Left lung (tissue), 4 donors: ENCODE measurements at regions not wholly inside any gene's neighbourhood (a gene's known extent, or its start where the extent isn't known, plus 50 kb on each side); places are given as distances from the start of the nearest gene placed in this dataset.

Source experiments
- ATAC-seq: fragments of 200-7000 bp; cut with Tn5 transposase; one replicate; pipeline ENCODE4 v1.9.1; 2020; ENCODE audit warnings: moderate library complexity
- DNase-seq, 4 donors: peaks; one replicate each; pipeline ENCODE4 v3.0.0-alpha.2; 2013 to 2020
- H3K27ac ChIP-seq, 2 donors: fragments of 200-600 bp; sonication (generic) in 1 of 2; one replicate each; pipeline versions ENCODE4 v1.5.0 to v1.8.0; 2020 to 2021
- H3K27me3 ChIP-seq, 2 donors: fragments of 200-600 bp; sonication (generic) in 1 of 2; one replicate each; pipeline versions ENCODE4 v1.5.0 to v1.8.0; 2020 to 2021
- H3K36me3 ChIP-seq, 2 donors: fragments of 200-600 bp; sonication (generic) in 1 of 2; one replicate each; pipeline versions ENCODE4 v1.5.0 to v1.8.0; 2020 to 2021
- H3K4me1 ChIP-seq, 2 donors: fragments of 200-600 bp; one replicate each; pipeline ENCODE4 v1.8.0; 2021
- H3K4me3 ChIP-seq, 2 donors: fragments of 200-600 bp; sonication (generic) in 1 of 2; one replicate each; pipeline versions ENCODE4 v1.5.0 to v1.8.0; 2020 to 2021; ENCODE audit warnings: mild to moderate bottlenecking in 1 of 2
- H3K9me3 ChIP-seq, 2 donors: fragments of 200-600 bp; sonication (generic) in 1 of 2; one replicate each; pipeline versions ENCODE4 v1.5.0 to v1.8.0; 2020 to 2021
- CTCF ChIP-seq, 2 donors: fragments of 200-600 bp; sonication (generic) in 1 of 2; IDR thresholded peaks; one replicate each; pipeline versions ENCODE4 v1.5.0 to v1.8.0; 2021; ENCODE audit warnings: antibody characterized with exemption in 2 of 2
- intact Hi-C, 2 donors: fragments of 100-400 bp; cut with DNase I; formaldehyde crosslinking; loops; one replicate each; pipeline versions ENCODE4 v1.11.2 to v1.14.2; 2022
- donor health status: DM: no; HTN: yes; CAD: no.
- donor health status: DM: no; HTN: no; CAD: no.

- H3K4me3 ChIP-seq: no peak overlapping the region
- no peaks in the 10 kb centered on the region for H3K27me3 ChIP-seq
- DNase-seq (no peak), ATAC-seq (peak; percentile 40)
- H3K27ac ChIP-seq: no peak overlapping the region
- peaks cover 0 to under 1% of the 10 kb centered on the region in 2 donors for H3K9me3 ChIP-seq
- intact Hi-C loops: no loop called here
- no peaks in the 10 kb centered on the region for H3K4me1 ChIP-seq
- no peak for TF ChIP-seq CTCF (IDR thresholded peaks at IDR 0.05)
- H3K36me3 ChIP-seq: no peaks in the 10 kb centered on the region
Measured at GRCh38 chr5:93273176-93273575, 307.8 kb downstream of the NR2F1-AS1 start.

GRCh38 chr5:93272108-93272507, 308.9 kb downstream of the NR2F1-AS1 start:
- peaks cover 0 to 9% of the 10 kb centered on the region in 2 donors for H3K9me3 ChIP-seq
- TF ChIP-seq CTCF (IDR thresholded peaks at IDR 0.05): no peak
- H3K4me1 ChIP-seq: no peaks in the 10 kb centered on the region
- intact Hi-C loops: no loop called here
- H3K4me3 ChIP-seq: no peak overlapping the region
- no peaks in the 10 kb centered on the region for H3K36me3 ChIP-seq
- no peak overlapping the region for H3K27ac ChIP-seq
- DNase-seq (no peak), ATAC-seq (no peak)
- no peaks in the 10 kb centered on the region for H3K27me3 ChIP-seq

DNA sequence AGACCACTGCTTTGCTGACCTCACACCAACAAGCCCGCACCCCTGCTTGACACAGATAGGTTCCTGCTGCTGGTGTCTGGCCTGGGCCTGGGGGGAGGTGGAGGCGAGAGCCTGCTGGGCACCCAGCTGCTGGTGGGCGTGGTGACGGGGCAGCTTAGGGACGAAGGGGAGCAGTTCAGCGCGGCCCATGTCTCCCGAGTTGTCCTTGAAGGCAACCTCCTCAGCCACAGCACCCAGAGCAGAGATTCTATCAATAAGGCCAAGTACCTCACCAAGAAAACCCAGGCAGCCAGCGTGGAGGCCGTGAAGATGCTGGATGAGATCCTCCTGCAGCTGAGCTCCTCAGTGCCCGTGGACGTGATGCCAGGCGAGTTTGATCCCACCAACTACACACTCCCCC, 313.3 kb downstream of the NR2F1-AS1 start:
- intact Hi-C loops: no loop called here
- peak in 1 of 4 donors; percentile 63 for DNase-seq
- no peaks in the 10 kb centered on the region for H3K4me1 ChIP-seq

GRCh38 chr5:93267276-93267675, 313.7 kb downstream of the NR2F1-AS1 start:
- no peak overlapping the region for H3K27ac ChIP-seq
- TF ChIP-seq CTCF (IDR thresholded peaks at IDR 0.05): no peak
- no peaks in the 10 kb centered on the region for H3K4me1 ChIP-seq
- H3K4me3 ChIP-seq: no peak overlapping the region
- ATAC-seq: no peak
- intact Hi-C loops: no loop called here
- no peaks in the 10 kb centered on the region for H3K27me3 ChIP-seq
- H3K36me3 ChIP-seq: no peaks in the 10 kb centered on the region
- DNase-seq: peak in 1 of 4 donors; percentile 51
- H3K9me3 ChIP-seq: peaks cover 0 to 9% of the 10 kb centered on the region in 2 donors

More for the DNA sequence above, 313.3 kb downstream of the NR2F1-AS1 start:
- no peak for ATAC-seq
- no peaks in the 10 kb centered on the region for H3K36me3 ChIP-seq
- peaks cover 0 to 9% of the 10 kb centered on the region in 2 donors for H3K9me3 ChIP-seq
- H3K27me3 ChIP-seq: no peaks in the 10 kb centered on the region
- no peak overlapping the region for H3K4me3 ChIP-seq
- TF ChIP-seq CTCF (IDR thresholded peaks at IDR 0.05): no peak
- no peak overlapping the region for H3K27ac ChIP-seq

DNA sequence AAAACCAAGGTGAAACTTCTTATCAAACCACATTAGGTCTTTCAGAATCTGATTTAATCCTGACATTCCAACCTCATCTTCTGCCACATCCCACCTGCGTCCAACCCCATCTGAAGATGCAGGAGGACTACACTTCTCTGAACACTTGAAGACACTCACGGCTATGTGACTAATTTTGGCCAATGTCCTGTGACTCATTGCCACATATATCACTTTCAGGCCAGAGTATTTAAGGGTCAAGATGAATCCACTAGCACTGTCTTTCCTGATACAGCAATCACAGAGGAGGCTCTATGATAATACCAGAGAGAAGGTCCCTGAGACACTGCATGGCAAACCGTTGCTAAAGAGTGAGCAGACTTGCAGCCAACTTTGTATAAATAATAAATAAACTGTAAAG, 323.4 kb downstream of the NR2F1-AS1 start:
- H3K36me3 ChIP-seq: no peaks in the 10 kb centered on the region
- TF ChIP-seq CTCF (IDR thresholded peaks at IDR 0.05): no peak
- H3K4me1 ChIP-seq: no peaks in the 10 kb centered on the region
- H3K27ac ChIP-seq: no peak overlapping the region
- intact Hi-C loops: no loop called here
- no peak for ATAC-seq
- no peaks in the 10 kb centered on the region for H3K27me3 ChIP-seq
- H3K4me3 ChIP-seq: no peak overlapping the region
- no peaks in the 10 kb centered on the region for H3K9me3 ChIP-seq
- DNase-seq: no peak
